ENCODE measurements at regions not wholly inside any gene's neighbourhood (a gene's known extent, or its start where the extent isn't known, plus 50 kb on each side); places are given as distances from the start of the nearest gene placed in this dataset.

- WGBS (ENCODE audit: insufficient coverage, low coverage, low lambda C conversion rate, missing lambda C conversion rate): 36% methylated on average over 6 of the region's 11 CpGs
Observed at GRCh38 chr6:91387290-91388059, 800.6 kb upstream of the MAP3K7 start.

GRCh38 chr6:91386204-91386603, 799.3 kb upstream of the MAP3K7 start:
- Histone ChIP-seq H3K9me3 (no peaks in the 10 kb centered on the region), H3K4me3 (no peak overlapping the region), H3K27me3 (no peaks in the 10 kb centered on the region), H3K36me3 (no peaks in the 10 kb centered on the region), H3K27ac (no peak overlapping the region), H3K4me1 (no peaks in the 10 kb centered on the region)
- ATAC-seq: no peak
- DNase-seq: no peak
- intact Hi-C loops (cut with DNase I): no loop called here
- TF ChIP-seq CTCF (IDR thresholded peaks at IDR 0.05) (no peak), POLR2A (IDR thresholded peaks at IDR 0.05) (no peak)
- WGBS (ENCODE audit: insufficient coverage, low coverage, low lambda C conversion rate, missing lambda C conversion rate): 71% methylated on average over 1 of the region's 1 CpG

More at GRCh38 chr6:91387290-91388059, 800.6 kb upstream of the MAP3K7 start:
- TF ChIP-seq CTCF (IDR thresholded peaks at IDR 0.05) (no peak), POLR2A (IDR thresholded peaks at IDR 0.05) (no peak)
- no peak overlapping the region for H3K27ac ChIP-seq
- no peaks in the 10 kb centered on the region for H3K36me3 ChIP-seq
- intact Hi-C loops (cut with DNase I): no loop called here
- no peaks in the 10 kb centered on the region for H3K4me1 ChIP-seq
- ATAC-seq (no peak), DNase-seq (no peak)
- H3K27me3 ChIP-seq: no peaks in the 10 kb centered on the region
- no peaks in the 10 kb centered on the region for H3K9me3 ChIP-seq
- H3K4me3 ChIP-seq: no peak overlapping the region

- Histone ChIP-seq H3K4me3 (no peak overlapping the region), H3K9me3 (no peaks in the 10 kb centered on the region), H3K36me3 (no peaks in the 10 kb centered on the region), H3K4me1 (no peaks in the 10 kb centered on the region), H3K27me3 (no peaks in the 10 kb centered on the region), H3K27ac (no peak overlapping the region)
- no peak for DNase-seq
- ATAC-seq: no peak
- TF ChIP-seq POLR2A (IDR thresholded peaks at IDR 0.05): no peak
- no peak for TF ChIP-seq CTCF (IDR thresholded peaks at IDR 0.05)
- intact Hi-C loops (cut with DNase I): no loop called here
- 31% methylated on average over 3 of the region's 3 CpGs for WGBS (ENCODE audit: insufficient coverage, low coverage, low lambda C conversion rate, missing lambda C conversion rate)
Observed at GRCh38 chr6:91383207-91383606, 796.3 kb upstream of the MAP3K7 start.

- H3K36me3 ChIP-seq: no peaks in the 10 kb centered on the region
- intact Hi-C loops (cut with DNase I): no loop called here
- no peak overlapping the region for H3K27ac ChIP-seq
- DNase-seq (no peak), ATAC-seq (no peak)
- no peaks in the 10 kb centered on the region for H3K4me1 ChIP-seq
- no peak overlapping the region for H3K4me3 ChIP-seq
- WGBS (ENCODE audit: insufficient coverage, low coverage, low lambda C conversion rate, missing lambda C conversion rate): 48% methylated on average over 3 of the region's 4 CpGs
- no peaks in the 10 kb centered on the region for H3K9me3 ChIP-seq
- no peaks in the 10 kb centered on the region for H3K27me3 ChIP-seq
- TF ChIP-seq CTCF (IDR thresholded peaks at IDR 0.05) (no peak), POLR2A (IDR thresholded peaks at IDR 0.05) (no peak)
Observed at GRCh38 chr6:91376686-91377085, 789.8 kb upstream of the MAP3K7 start.
